ENCODE measurements at regions not wholly inside any gene's neighbourhood (a gene's known extent, or its start where the extent isn't known, plus 50 kb on each side); places are given as distances from the start of the nearest gene placed in this dataset.

DNA sequence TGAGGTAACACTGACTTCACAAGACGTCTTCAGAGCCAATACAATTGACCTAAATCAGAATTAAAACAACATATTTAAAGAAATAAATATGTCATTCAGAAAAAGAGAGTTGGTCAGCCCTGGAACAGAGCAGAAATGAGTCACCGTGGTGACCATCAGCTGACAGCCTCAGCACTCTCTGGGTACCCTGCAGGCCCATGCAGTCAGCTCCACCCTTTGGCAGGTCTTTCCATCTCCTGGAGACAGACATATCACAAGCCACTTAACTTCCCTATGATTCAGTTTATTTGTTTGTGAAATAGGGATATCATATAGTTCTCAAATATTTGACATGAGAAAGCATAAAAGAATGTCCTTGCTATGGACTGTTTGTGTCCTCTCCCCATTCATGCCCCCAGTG is 151.6 kb upstream of the MEF2C start:
- Histone ChIP-seq H3K27me3 (ENCODE audit: control insufficient read depth, insufficient read depth, low read length) (no peaks in the 10 kb centered on the region), H3K9me3 (ENCODE audit: control insufficient read depth, low read depth, low read length) (no peaks in the 10 kb centered on the region), H3K36me3 (ENCODE audit: control insufficient read depth, insufficient read depth, low read length) (no peaks in the 10 kb centered on the region), H3K4me1 (ENCODE audit: control insufficient read depth, insufficient read depth, low read length) (no peaks in the 10 kb centered on the region), H3K27ac (ENCODE audit: low read length) (no peak overlapping the region), H3K4me3 (ENCODE audit: low read length) (no peak overlapping the region)
- no peak for DNase-seq
- WGBS (ENCODE audit: insufficient coverage, low lambda C conversion rate) = no CpG with 5 or more reads among the region's 2 CpGs

DNA sequence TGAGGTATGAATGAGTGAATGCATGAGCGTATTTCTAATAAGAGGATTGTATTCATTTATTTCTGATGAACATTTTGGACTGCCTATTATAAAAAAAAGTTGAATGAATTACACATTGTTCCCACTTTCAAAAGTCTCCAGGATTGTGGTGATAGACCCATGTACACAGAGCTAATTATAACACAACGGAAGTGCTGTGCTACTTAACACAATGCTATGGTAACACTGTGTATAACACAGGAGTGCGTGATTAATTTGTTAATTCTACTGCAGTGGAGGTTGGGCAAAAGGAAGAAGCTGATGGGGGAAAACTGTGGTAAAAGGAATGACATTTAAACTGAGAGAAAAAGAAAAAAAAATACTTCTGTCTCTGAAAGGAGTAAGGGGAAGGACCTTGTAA is 147.8 kb upstream of the MEF2C start:
- no peak overlapping the region for H3K4me3 ChIP-seq (ENCODE audit: low read length)
- no peaks in the 10 kb centered on the region for H3K9me3 ChIP-seq (ENCODE audit: control insufficient read depth, low read depth, low read length)
- H3K27me3 ChIP-seq (ENCODE audit: control insufficient read depth, insufficient read depth, low read length) = no peaks in the 10 kb centered on the region
- no peak overlapping the region for H3K27ac ChIP-seq (ENCODE audit: low read length)
- 85% methylated on average over 2 of the region's 3 CpGs for WGBS (ENCODE audit: insufficient coverage, low lambda C conversion rate)
- H3K4me1 ChIP-seq (ENCODE audit: control insufficient read depth, insufficient read depth, low read length) = no peaks in the 10 kb centered on the region
- DNase-seq = no peak
- no peaks in the 10 kb centered on the region for H3K36me3 ChIP-seq (ENCODE audit: control insufficient read depth, insufficient read depth, low read length)

DNA sequence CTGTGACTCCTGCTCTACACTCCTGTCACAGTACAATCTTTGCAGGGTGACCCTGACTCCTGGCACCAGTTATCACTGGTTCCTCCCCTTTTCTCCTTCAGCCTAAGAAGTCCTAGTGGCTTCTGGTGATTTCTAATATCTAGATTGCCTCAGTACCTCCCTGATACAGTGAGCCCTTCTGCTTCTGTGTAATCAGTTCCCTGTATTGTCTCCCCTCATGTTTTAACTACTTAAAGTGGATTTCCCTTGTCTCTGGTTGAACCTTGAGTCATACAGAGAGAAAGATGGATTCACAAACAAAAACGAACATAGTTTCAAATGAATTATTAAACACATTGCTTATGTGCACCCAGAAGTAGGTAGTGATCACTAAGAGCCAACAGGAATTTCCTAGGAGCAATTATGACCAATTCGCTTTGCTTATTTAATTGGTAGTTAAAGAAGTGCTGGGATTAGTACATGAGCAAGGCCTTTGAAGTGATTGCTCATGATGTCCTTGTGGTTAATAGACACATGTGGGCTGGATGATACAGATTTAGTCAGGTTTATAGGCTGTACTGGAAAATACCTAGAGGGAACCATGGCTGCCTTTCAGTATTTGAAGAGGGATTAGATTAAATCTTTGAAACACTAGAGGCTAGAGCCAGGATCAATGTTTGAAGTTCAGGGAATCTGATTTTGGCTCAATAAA is 145.8 kb upstream of the MEF2C start:
- no peak for DNase-seq
- Histone ChIP-seq H3K9me3 (ENCODE audit: control insufficient read depth, low read depth, low read length) (no peaks in the 10 kb centered on the region), H3K27me3 (ENCODE audit: control insufficient read depth, insufficient read depth, low read length) (no peaks in the 10 kb centered on the region), H3K4me3 (ENCODE audit: low read length) (no peak overlapping the region), H3K27ac (ENCODE audit: low read length) (no peak overlapping the region), H3K4me1 (ENCODE audit: control insufficient read depth, insufficient read depth, low read length) (no peaks in the 10 kb centered on the region), H3K36me3 (ENCODE audit: control insufficient read depth, insufficient read depth, low read length) (no peaks in the 10 kb centered on the region)
- WGBS (ENCODE audit: insufficient coverage, low lambda C conversion rate) = no CpG with 5 or more reads among the region's 2 CpGs

DNA sequence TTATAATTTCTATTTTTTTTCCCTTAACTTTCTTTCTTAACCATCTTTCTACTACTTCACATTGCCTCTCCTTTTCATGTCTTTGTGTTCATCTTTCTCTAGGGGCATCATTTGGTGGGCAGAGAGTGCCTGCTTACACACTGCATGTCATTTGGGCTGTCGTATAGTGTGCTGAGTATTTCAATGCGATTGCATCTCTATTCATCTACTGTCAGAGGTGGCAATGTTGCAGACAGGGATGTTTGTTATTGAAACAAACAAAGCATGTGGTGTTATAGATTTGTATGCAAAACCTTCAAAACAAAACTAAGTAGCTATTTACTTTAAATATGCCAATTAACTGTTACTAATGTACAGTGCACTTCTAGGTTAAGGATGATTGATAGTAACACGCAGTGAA is 141.1 kb upstream of the MEF2C start:
- no peak for DNase-seq
- H3K4me1 ChIP-seq (ENCODE audit: control insufficient read depth, insufficient read depth, low read length) = no peaks in the 10 kb centered on the region
- H3K36me3 ChIP-seq (ENCODE audit: control insufficient read depth, insufficient read depth, low read length) = no peaks in the 10 kb centered on the region
- H3K27me3 ChIP-seq (ENCODE audit: control insufficient read depth, insufficient read depth, low read length) = no peaks in the 10 kb centered on the region
- H3K9me3 ChIP-seq (ENCODE audit: control insufficient read depth, low read depth, low read length) = no peaks in the 10 kb centered on the region
- no peak overlapping the region for H3K27ac ChIP-seq (ENCODE audit: low read length)
- WGBS (ENCODE audit: insufficient coverage, low lambda C conversion rate) = 100% methylated on average over 2 of the region's 3 CpGs
- H3K4me3 ChIP-seq (ENCODE audit: low read length) = no peak overlapping the region

DNA sequence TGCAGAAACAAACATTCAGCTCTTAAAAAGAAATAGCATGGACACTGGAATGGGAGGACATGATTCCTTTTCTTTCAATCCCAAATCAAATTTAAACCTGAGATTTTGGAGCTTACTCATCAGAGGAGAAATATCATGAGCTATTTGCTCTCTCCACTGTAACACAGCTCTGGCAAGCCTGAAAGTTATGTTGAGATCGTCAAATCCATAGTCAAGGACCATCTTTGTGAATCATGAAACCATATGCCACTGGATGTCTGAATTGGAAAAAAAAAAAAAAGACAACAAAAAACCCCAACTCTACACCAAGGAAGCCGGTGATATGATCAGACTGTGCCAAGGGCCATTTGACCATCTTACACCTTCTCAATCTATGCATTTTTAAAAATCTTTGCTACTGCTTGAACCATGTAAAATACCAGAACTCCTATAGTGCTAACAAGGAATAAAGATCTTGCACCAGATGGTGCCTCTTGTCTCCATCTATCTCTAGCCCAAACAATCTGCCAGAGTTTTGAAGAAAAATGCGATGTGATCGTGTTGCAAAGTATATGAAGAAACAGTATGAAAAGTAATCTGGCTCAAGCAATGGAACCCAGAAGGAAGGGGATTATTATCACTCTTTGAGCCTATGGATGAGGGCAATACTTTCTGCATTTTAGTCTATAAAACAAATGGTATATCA is 138.1 kb upstream of the MEF2C start:
- H3K4me3 ChIP-seq (ENCODE audit: low read length) = no peak overlapping the region
- WGBS (ENCODE audit: insufficient coverage, low lambda C conversion rate) = 94% methylated on average over 3 of the region's 4 CpGs
- no peaks in the 10 kb centered on the region for H3K4me1 ChIP-seq (ENCODE audit: control insufficient read depth, insufficient read depth, low read length)
- no peaks in the 10 kb centered on the region for H3K27me3 ChIP-seq (ENCODE audit: control insufficient read depth, insufficient read depth, low read length)
- no peak for DNase-seq
- H3K36me3 ChIP-seq (ENCODE audit: control insufficient read depth, insufficient read depth, low read length) = no peaks in the 10 kb centered on the region
- no peaks in the 10 kb centered on the region for H3K9me3 ChIP-seq (ENCODE audit: control insufficient read depth, low read depth, low read length)
- H3K27ac ChIP-seq (ENCODE audit: low read length) = no peak overlapping the region

DNA sequence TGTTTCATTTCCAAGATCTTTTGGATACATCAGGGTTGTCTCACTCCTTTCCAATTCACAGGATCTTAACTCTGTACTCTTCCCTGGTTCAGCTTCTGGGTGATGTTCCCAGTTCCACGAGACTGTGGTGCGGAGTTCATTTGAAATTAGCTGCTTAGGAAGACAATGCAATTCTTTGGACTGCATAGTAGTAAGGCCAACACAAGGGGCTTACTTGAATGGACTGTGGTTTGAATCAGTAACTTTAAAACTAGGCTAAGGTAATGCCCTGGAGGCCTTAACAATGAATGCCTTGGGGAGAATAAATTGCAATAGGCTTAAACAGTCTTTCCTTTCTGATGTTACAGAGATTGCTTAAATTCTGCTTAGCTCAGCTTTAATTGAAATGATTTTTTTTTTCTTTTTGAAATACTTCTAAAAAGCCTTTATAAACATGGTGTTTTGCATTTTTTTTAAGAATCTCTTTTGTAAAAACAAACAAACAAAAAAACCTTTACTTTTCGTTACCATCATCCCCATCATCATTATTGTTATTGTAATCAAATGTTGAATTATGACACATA is 133.8 kb upstream of the MEF2C start:
- no peaks in the 10 kb centered on the region for H3K4me1 ChIP-seq (ENCODE audit: control insufficient read depth, insufficient read depth, low read length)
- H3K36me3 ChIP-seq (ENCODE audit: control insufficient read depth, insufficient read depth, low read length) = no peaks in the 10 kb centered on the region
- no peaks in the 10 kb centered on the region for H3K9me3 ChIP-seq (ENCODE audit: control insufficient read depth, low read depth, low read length)
- 100% methylated on average over 1 of the region's 3 CpGs for WGBS (ENCODE audit: insufficient coverage, low lambda C conversion rate)
- H3K27me3 ChIP-seq (ENCODE audit: control insufficient read depth, insufficient read depth, low read length) = no peaks in the 10 kb centered on the region
- no peak overlapping the region for H3K4me3 ChIP-seq (ENCODE audit: low read length)
- no peak for DNase-seq
- no peak overlapping the region for H3K27ac ChIP-seq (ENCODE audit: low read length)

DNA sequence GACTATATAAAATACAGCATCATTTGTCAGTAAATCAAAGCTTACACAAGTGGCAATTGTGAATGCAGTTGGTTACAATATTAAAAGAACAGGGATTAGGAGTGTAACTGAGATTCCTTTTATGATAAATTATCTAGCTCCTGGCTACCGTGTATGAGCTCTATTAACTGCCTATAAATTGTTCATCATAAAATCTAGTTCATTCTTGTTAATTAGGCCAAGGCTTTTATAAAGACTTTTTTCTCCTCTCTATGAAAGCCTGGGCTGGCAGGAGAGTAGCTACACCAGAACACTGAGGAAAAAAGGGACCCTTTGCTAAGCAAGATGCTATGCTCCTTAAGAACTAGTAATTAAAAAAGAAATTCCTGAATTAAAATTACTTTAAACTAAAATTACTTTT is 132.4 kb upstream of the MEF2C start:
- DNase-seq = no peak
- H3K27ac ChIP-seq (ENCODE audit: low read length) = no peak overlapping the region
- no peaks in the 10 kb centered on the region for H3K4me1 ChIP-seq (ENCODE audit: control insufficient read depth, insufficient read depth, low read length)
- H3K4me3 ChIP-seq (ENCODE audit: low read length) = no peak overlapping the region
- no peaks in the 10 kb centered on the region for H3K36me3 ChIP-seq (ENCODE audit: control insufficient read depth, insufficient read depth, low read length)
- no peaks in the 10 kb centered on the region for H3K27me3 ChIP-seq (ENCODE audit: control insufficient read depth, insufficient read depth, low read length)
- WGBS (ENCODE audit: insufficient coverage, low lambda C conversion rate) = no CpG with 5 or more reads among the region's 1 CpG
- H3K9me3 ChIP-seq (ENCODE audit: control insufficient read depth, low read depth, low read length) = no peaks in the 10 kb centered on the region

DNA sequence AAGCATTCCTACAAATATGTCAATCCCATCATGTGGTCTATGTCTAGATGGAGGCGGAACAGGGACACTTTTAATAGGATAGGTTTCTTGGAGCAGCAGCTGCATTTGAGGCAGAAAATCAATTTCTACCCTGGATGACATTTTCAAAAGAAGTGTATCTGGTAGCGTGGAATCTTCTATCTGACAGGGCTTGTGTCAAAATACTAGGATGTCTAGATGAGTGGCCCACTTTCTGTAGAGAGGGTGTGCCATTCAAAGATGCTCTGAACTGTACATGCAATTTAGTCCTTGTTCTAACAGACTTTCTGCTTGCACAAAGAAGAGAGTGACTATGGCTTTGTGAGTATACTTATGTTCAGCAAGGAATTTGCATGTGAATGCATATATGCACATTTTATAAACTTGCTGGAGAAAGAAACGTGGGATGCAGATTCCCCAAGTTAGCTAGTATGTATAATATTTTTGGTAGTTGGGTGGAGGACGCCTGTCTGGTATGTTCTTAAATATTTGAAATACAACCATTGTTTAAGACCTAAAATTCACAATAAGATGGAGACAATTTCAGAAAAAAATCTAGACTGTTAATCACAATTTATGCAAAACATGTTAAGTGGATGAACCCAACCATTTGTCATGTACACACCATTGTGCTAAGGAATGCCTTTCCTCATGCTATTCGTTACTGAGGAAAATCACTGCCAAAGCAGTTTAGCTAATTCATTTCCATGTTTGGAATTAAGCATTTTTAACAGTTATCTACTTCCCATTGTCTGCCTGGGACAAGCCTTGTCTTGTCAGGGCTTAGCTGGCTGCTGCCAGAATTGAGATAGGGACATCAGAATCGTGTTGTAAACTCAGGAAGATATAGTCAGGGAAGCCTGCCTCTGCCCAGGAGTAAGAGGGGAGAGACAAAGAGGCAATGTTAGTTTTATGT is 129.1 kb upstream of the MEF2C start:
- Histone ChIP-seq H3K27ac (ENCODE audit: low read length) (no peak overlapping the region), H3K36me3 (ENCODE audit: control insufficient read depth, insufficient read depth, low read length) (no peaks in the 10 kb centered on the region), H3K4me1 (ENCODE audit: control insufficient read depth, insufficient read depth, low read length) (no peaks in the 10 kb centered on the region), H3K4me3 (ENCODE audit: low read length) (no peak overlapping the region), H3K27me3 (ENCODE audit: control insufficient read depth, insufficient read depth, low read length) (no peaks in the 10 kb centered on the region), H3K9me3 (ENCODE audit: control insufficient read depth, low read depth, low read length) (no peaks in the 10 kb centered on the region)
- no peak for DNase-seq
- WGBS (ENCODE audit: insufficient coverage, low lambda C conversion rate) = 75% methylated on average over 2 of the region's 6 CpGs

DNA sequence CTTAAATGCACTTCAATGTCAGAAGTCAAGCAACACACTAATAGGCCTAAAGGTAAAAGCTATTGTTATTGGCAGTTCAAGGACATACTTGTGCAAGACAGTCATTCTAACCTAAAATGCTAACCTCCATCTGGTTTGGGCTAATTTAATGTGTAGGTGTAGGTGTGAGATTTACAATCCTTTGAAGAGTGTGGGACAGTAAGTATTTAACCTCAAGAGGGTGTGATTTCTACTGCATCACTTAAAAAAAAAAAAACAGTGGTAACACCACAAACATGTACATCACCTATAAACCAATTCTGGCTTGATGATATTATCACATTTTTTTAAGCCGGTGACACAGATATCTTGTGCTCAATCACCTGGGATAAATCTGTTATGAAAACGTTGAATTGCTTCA is 127.5 kb upstream of the MEF2C start:
- no peak for DNase-seq
- no peaks in the 10 kb centered on the region for H3K27me3 ChIP-seq (ENCODE audit: control insufficient read depth, insufficient read depth, low read length)
- no CpG with 5 or more reads among the region's 2 CpGs for WGBS (ENCODE audit: insufficient coverage, low lambda C conversion rate)
- H3K27ac ChIP-seq (ENCODE audit: low read length) = no peak overlapping the region
- H3K36me3 ChIP-seq (ENCODE audit: control insufficient read depth, insufficient read depth, low read length) = no peaks in the 10 kb centered on the region
- H3K4me3 ChIP-seq (ENCODE audit: low read length) = no peak overlapping the region
- no peaks in the 10 kb centered on the region for H3K4me1 ChIP-seq (ENCODE audit: control insufficient read depth, insufficient read depth, low read length)
- no peaks in the 10 kb centered on the region for H3K9me3 ChIP-seq (ENCODE audit: control insufficient read depth, low read depth, low read length)

DNA sequence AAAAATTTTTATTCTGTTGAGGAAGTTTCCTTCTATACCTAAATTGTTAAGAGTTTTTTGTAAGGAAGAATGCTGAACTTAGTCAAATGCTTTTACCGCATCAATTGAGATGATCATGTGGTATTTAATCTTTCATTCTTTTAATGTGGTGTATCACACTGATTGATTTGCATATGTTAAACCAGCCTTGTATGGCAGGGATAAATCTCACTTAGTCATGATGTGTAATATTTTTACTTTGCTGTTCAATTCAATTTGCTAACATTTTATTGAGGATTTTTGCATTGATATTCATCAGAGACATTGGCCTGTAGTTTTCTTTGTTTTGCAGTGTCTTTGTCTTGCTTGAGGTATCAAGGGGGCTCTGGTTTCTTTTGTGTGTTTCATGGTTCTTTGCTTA is 125.3 kb upstream of the MEF2C start:
- peaks cover 7% of the 10 kb centered on the region for H3K9me3 ChIP-seq (ENCODE audit: control insufficient read depth, low read depth, low read length)
- no peak for DNase-seq
- no peaks in the 10 kb centered on the region for H3K27me3 ChIP-seq (ENCODE audit: control insufficient read depth, insufficient read depth, low read length)
- H3K36me3 ChIP-seq (ENCODE audit: control insufficient read depth, insufficient read depth, low read length) = no peaks in the 10 kb centered on the region
- no peak overlapping the region for H3K27ac ChIP-seq (ENCODE audit: low read length)
- WGBS (ENCODE audit: insufficient coverage, low lambda C conversion rate) = 100% methylated on average over 1 of the region's 1 CpG
- no peaks in the 10 kb centered on the region for H3K4me1 ChIP-seq (ENCODE audit: control insufficient read depth, insufficient read depth, low read length)
- no peak overlapping the region for H3K4me3 ChIP-seq (ENCODE audit: low read length)

Data from large intestine (tissue), 3 donors.